ENCODE measurements at regions not wholly inside any gene's neighbourhood (a gene's known extent, or its start where the extent isn't known, plus 50 kb on each side); places are given as distances from the start of the nearest gene placed in this dataset.

DNA sequence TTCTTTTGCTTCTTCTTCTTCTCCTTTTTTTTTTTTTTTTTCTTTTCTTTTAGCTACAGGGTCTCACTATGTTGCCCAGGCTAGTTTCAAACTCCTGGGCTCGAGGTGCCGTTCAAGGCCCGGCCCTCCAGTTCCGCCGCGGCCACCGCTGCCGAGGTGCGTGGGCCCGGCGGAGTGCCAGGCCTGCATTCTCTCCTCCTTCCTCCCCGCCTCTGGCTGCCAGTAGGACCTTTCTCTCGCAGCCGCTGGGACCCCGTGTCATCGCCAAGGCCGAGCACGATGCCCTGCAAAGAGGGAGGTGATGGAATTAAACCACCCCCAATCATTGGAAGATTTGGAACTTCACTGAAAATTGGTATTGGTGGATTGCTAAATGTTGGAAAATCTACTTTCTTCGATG lies 195.8 kb downstream of the CDRT15L2 start:
- TF ChIP-seq, protein P1, sequence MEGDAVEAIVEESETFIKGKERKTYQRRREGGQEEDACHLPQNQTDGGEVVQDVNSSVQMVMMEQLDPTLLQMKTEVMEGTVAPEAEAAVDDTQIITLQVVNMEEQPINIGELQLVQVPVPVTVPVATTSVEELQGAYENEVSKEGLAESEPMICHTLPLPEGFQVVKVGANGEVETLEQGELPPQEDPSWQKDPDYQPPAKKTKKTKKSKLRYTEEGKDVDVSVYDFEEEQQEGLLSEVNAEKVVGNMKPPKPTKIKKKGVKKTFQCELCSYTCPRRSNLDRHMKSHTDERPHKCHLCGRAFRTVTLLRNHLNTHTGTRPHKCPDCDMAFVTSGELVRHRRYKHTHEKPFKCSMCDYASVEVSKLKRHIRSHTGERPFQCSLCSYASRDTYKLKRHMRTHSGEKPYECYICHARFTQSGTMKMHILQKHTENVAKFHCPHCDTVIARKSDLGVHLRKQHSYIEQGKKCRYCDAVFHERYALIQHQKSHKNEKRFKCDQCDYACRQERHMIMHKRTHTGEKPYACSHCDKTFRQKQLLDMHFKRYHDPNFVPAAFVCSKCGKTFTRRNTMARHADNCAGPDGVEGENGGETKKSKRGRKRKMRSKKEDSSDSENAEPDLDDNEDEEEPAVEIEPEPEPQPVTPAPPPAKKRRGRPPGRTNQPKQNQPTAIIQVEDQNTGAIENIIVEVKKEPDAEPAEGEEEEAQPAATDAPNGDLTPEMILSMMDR (IDR thresholded peaks at IDR 0.05 in 2 of 3, conservative IDR thresholded peaks at IDR 0.05 in 1 of 3; ENCODE audit: control insufficient read depth in 2 of 3, extremely low read depth in 1 of 3, insufficient read depth in 1 of 3, low read depth in 3 of 3, low read length in 3 of 3), result no peak
- TF ChIP-seq POLR2A (IDR thresholded peaks at IDR 0.05; ENCODE audit: low read depth, low read length), result no peak
- TF ChIP-seq PML (IDR thresholded peaks at IDR 0.05; ENCODE audit: low read length), result no peak
- TF ChIP-seq TAF1 (IDR thresholded peaks at IDR 0.05; ENCODE audit: borderline replicate concordance, low read depth, low read length), result no peak
- no peak for TF ChIP-seq EP300 (IDR thresholded peaks at IDR 0.05; ENCODE audit: borderline replicate concordance in 1 of 2, control insufficient read depth in 1 of 2, low read depth in 2 of 2, low read length in 2 of 2)
- TF ChIP-seq EZH2 (IDR thresholded peaks at IDR 0.05; ENCODE audit: borderline replicate concordance, control insufficient read depth, low read depth, low read length), result no peak
- TF ChIP-seq POU2F2 (IDR thresholded peaks at IDR 0.05; ENCODE audit: borderline replicate concordance, low read depth, low read length), result no peak
- no peak for TF ChIP-seq SIX5 (IDR thresholded peaks at IDR 0.05; ENCODE audit: low read depth, low read length, severe bottlenecking)
- TF ChIP-seq NRF1 (conservative IDR thresholded peaks at IDR 0.05; ENCODE audit: low read depth, low read length), result no peak
- no peak for TF ChIP-seq POLR2AphosphoS5 (IDR thresholded peaks at IDR 0.05; ENCODE audit: low read length)
- no peak for TF ChIP-seq ATF7 (IDR thresholded peaks at IDR 0.05; ENCODE audit: low read depth)
- TF ChIP-seq HDAC2 (IDR thresholded peaks at IDR 0.05), result no peak
- no peak for TF ChIP-seq SIN3A (IDR thresholded peaks at IDR 0.05; ENCODE audit: low read depth, low read length)
- TF ChIP-seq POLR2AphosphoS2 (IDR thresholded peaks at IDR 0.05; ENCODE audit: low read depth, low read length), result no peak

All from GM12878 (cell line).